Fibroblast of villous mesenchyme (primary cell): ENCODE measurements at regions not wholly inside any gene's neighbourhood (a gene's known extent, or its start where the extent isn't known, plus 50 kb on each side); places are given as distances from the start of the nearest gene placed in this dataset.

Experiments used
- DNase-seq: peaks from one replicate; pipeline ENCODE4 v3.0.0-alpha.2; 2010; ENCODE audit warnings: low read depth
- H3K4me3 ChIP-seq: 2 replicates; pipeline ENCODE4 v1.5.1; 2011; ENCODE audit warnings: low read depth, mild to moderate bottlenecking, low read length
- TF ChIP-seq, protein P1 (sequence below): IDR thresholded peaks from 2 replicates; pipeline ENCODE4 v1.5.1; 2012; ENCODE audit warnings: low read depth, mild to moderate bottlenecking, low read length; ENCODE audit not compliant: insufficient read depth

DNA sequence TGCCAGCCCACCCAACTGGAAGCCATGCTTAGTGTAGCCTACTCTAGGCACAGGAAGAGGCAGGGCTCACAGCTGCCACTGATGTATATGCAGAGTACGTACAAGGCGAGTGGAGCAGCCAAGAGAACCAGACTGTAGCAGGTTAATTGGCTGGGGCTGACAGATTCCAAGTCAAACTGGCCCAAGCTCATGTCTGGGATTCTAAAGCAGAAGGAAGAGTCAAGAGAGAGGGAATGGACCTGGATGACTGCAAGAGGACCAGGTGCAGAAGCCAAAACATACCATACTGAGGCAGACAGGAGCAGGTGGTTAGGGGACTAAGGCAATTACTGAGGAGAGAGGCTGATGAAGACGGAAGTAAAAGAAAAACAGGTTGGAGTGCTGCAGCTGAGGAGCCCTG is 51.3 kb upstream of the LRRN2 start:
- no peak for DNase-seq
- TF ChIP-seq, protein P1, sequence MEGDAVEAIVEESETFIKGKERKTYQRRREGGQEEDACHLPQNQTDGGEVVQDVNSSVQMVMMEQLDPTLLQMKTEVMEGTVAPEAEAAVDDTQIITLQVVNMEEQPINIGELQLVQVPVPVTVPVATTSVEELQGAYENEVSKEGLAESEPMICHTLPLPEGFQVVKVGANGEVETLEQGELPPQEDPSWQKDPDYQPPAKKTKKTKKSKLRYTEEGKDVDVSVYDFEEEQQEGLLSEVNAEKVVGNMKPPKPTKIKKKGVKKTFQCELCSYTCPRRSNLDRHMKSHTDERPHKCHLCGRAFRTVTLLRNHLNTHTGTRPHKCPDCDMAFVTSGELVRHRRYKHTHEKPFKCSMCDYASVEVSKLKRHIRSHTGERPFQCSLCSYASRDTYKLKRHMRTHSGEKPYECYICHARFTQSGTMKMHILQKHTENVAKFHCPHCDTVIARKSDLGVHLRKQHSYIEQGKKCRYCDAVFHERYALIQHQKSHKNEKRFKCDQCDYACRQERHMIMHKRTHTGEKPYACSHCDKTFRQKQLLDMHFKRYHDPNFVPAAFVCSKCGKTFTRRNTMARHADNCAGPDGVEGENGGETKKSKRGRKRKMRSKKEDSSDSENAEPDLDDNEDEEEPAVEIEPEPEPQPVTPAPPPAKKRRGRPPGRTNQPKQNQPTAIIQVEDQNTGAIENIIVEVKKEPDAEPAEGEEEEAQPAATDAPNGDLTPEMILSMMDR: no peak
- H3K4me3 ChIP-seq: no peak overlapping the region

- DNase-seq: no peak
- TF ChIP-seq, protein P1: no peak
- H3K4me3 ChIP-seq: no peak overlapping the region
These were observed 53.0 kb upstream of the LRRN2 start for GRCh38 chr1:204738506-204738905.

DNA sequence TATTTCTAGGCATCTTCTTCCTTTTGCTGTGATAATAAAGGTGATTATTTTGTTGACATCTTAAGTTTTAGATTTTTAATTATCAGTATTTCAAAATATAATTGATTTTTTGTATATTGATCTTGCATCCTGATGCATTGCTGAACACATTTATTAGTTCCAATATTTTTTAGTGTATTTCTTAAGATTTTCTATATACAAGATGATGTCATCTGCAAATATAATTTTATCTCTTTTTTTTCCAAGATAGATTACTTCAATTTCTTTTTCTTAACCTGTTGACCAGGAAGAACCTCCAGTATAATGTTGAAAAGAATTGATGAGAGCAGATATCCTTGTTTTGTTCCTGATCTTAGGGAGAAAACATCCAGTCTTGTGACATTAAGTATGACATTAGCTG is 54.8 kb upstream of the LRRN2 start:
- no peak overlapping the region for H3K4me3 ChIP-seq
- TF ChIP-seq, protein P1: no peak
- no peak for DNase-seq

GRCh38 chr1:204741440-204741839 is 55.9 kb upstream of the LRRN2 start:
- TF ChIP-seq, protein P1: no peak
- DNase-seq: no peak
- no peak overlapping the region for H3K4me3 ChIP-seq

DNA sequence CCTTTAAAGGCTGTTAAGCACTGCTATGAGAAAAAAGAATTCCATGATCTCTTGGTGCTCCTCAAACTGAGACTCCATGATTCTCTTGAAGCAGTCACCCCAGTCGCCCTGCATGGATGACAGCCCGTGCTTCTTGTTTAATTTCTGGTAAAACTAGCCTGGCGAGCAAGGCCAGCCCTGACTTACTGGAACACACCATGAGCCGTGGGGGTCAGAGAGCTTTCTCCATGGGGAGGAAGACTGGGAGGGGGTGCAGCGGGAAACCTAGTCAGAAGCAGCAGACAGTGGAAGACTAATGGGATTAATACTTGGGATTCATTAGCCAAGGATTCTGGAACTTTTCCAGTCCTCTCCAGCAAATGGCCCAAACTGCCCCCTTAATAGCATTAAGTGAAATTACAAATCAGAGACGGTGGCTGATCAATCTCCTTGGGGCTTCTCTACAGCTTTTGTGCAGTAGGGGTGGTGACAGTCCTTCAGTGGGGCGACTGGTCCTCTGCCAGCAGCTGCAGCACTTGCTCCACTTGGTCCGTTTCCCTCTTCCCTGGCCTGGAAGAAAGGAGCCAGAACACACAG is 57.2 kb upstream of the LRRN2 start:
- DNase-seq: no peak
- TF ChIP-seq, protein P1: no peak
- H3K4me3 ChIP-seq: no peak overlapping the region

- TF ChIP-seq, protein P1: no peak
- DNase-seq: no peak
- H3K4me3 ChIP-seq: no peak overlapping the region
These were observed 58.7 kb upstream of the LRRN2 start for GRCh38 chr1:204744107-204744779.
